AG10803 (cell line): ENCODE measurements at regions not wholly inside any gene's neighbourhood (a gene's known extent, or its start where the extent isn't known, plus 50 kb on each side); places are given as distances from the start of the nearest gene placed in this dataset.
A peak's percentile ranks its signal among the peaks of the same experiment; 100 is the strongest.

Experiments used
- DNase-seq: peaks from one replicate; pipeline ENCODE4 v3.0.0; 2010; ENCODE audit warnings: low read depth
- H3K4me3 ChIP-seq: 2 replicates; pipeline ENCODE4 v1.5.1; 2011; ENCODE audit warnings: mild to moderate bottlenecking, low read length, control low read depth
- CTCF ChIP-seq: conservative IDR thresholded peaks from 2 replicates; pipeline ENCODE4 v1.5.1; 2011; ENCODE audit warnings: mild to moderate bottlenecking, low read length, control low read depth, inconsistent platforms

GRCh38 chr1:81115422-81115821 lies 685.3 kb upstream of the ADGRL2 start:
- no peak for TF ChIP-seq CTCF
- no peak overlapping the region for H3K4me3 ChIP-seq
- DNase-seq, result no peak

DNA sequence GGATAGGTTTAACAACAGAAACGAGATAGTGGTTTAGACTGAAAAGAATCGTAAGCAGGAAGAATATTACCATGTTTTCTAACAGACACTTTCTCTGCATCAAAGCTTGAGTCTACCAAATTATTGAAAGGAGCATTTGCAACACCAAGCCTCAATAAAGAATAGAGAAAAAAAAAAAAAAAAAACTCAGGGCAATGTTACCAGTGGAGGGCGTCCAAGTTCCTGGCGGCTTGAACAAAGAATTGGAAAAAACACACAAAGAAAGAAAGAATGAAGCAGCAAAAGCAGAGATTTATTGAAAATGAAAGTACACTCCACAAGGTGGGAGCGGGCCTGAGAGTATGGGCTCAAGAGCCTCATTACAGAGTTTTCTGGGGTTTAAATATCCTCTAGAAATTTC lies 686.5 kb upstream of the ADGRL2 start:
- H3K4me3 ChIP-seq, result no peak overlapping the region
- DNase-seq, result no peak
- TF ChIP-seq CTCF, result no peak

- no peak overlapping the region for H3K4me3 ChIP-seq
- TF ChIP-seq CTCF, result no peak
- peak; percentile 7 for DNase-seq
Measured at GRCh38 chr1:81113688-81114087, 687.0 kb upstream of the ADGRL2 start.

DNA sequence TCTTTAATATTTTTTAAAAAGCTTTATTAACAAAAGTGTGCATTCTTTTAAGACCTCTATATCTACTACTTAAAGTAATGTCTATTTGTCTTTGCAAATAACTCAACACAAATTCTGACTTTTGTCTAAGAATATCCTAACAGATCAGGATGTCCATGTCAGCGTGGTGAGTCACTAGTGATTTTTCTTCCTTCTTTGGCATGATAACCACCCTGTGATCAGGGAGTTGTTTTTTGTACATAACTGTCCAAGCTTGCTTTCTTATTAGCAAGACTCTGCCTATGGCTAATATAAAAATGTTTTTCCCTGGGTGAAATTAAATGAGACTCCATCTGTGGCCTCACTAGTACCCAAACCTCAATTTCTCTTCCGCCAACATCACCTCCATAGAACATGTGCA lies 688.9 kb upstream of the ADGRL2 start:
- TF ChIP-seq CTCF, result no peak
- DNase-seq, result peak; percentile 13
- no peak overlapping the region for H3K4me3 ChIP-seq

GRCh38 chr1:81109038-81109437 lies 691.7 kb upstream of the ADGRL2 start:
- DNase-seq, result no peak
- no peak for TF ChIP-seq CTCF
- no peak overlapping the region for H3K4me3 ChIP-seq

DNA sequence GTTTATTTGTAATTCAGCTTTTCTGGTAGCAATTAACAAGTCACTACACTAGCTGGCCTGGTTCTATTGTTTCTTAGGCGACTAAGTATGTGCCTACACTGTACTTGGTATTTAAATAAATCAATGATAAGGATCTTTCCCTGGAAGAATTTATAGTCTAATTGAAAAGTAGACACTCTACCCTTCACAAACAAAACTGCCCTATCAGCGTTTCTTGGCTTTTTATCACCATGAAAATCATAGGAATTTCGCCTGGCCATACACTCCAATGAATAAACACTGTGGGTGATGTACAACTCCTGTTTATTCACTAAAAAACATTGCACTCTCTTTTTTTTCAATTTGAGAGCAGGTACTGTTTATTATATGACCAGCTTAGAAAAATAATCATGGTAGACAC lies 702.9 kb upstream of the ADGRL2 start:
- H3K4me3 ChIP-seq, result no peak overlapping the region
- no peak for TF ChIP-seq CTCF
- no peak for DNase-seq

DNA sequence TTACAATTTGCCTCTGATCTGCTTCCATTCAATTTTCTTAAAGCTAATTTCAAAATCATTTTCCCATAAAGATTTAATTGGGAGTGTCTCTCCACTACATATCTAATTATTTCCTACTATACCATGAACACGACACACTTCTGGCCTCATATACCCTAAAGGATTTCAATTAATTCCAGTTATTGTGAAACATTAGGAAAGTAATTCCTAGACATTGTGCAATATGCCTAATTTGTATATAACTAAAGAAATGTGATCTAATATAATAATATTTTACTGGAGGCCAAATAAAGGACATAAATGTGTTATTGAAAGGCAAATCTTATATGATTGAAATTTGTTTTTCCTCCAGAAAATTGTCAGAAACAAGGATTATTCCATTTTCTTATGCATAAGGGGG lies 727.2 kb upstream of the ADGRL2 start:
- TF ChIP-seq CTCF, result no peak
- no peak overlapping the region for H3K4me3 ChIP-seq
- no peak for DNase-seq
